D721Med (cell line): ENCODE measurements at regions not wholly inside any gene's neighbourhood (a gene's known extent, or its start where the extent isn't known, plus 50 kb on each side); places are given as distances from the start of the nearest gene placed in this dataset.

Experiments used
- DNase-seq: peaks from one replicate; pipeline ENCODE4 v3.0.0; 2011; ENCODE audit warnings: low spot score; ENCODE audit not compliant: insufficient read length
- FAIRE-seq: peaks from 2 replicates; lab custom pipeline; 2011; peaks lifted over from hg19 to GRCh38; lab: Jason Lieb, UNC
- CTCF ChIP-seq: IDR thresholded peaks from 2 replicates; pipeline ENCODE4 v1.5.1; 2012; ENCODE audit warnings: mild to moderate bottlenecking, control low read depth; ENCODE audit not compliant: insufficient read depth; ENCODE audit errors: missing control alignments

- TF ChIP-seq CTCF = no peak
- DNase-seq (no peak), FAIRE-seq (no peak)
Observed at GRCh38 chr5:58115811-58116210, 344.1 kb downstream of the PLK2 start.

- no peak for DNase-seq
- TF ChIP-seq CTCF = no peak
- FAIRE-seq = no peak
Observed at GRCh38 chr5:58114324-58114723, 345.6 kb downstream of the PLK2 start.

- TF ChIP-seq CTCF = no peak
- FAIRE-seq (no peak), DNase-seq (no peak)
Observed at GRCh38 chr5:58113172-58113571, 346.7 kb downstream of the PLK2 start.

- no peak for TF ChIP-seq CTCF
- DNase-seq = no peak
- FAIRE-seq = no peak
Observed at GRCh38 chr5:58108511-58108910, 351.4 kb downstream of the PLK2 start.

- TF ChIP-seq CTCF = no peak
- FAIRE-seq = no peak
- no peak for DNase-seq
Observed at GRCh38 chr5:58107704-58108103, 352.2 kb downstream of the PLK2 start.

GRCh38 chr5:58106754-58107410 is 353.0 kb downstream of the PLK2 start:
- FAIRE-seq (no peak), DNase-seq (no peak)
- no peak for TF ChIP-seq CTCF

- TF ChIP-seq CTCF = no peak
- FAIRE-seq = no peak
Observed at GRCh38 chr5:58105836-58106235, 354.1 kb downstream of the PLK2 start.

More at GRCh38 chr5:58105836-58106235, 354.1 kb downstream of the PLK2 start:
- DNase-seq = no peak
